AG04449 (cell line): ENCODE measurements at regions not wholly inside any gene's neighbourhood (a gene's known extent, or its start where the extent isn't known, plus 50 kb on each side); places are given as distances from the start of the nearest gene placed in this dataset.

Experiments used
- CTCF ChIA-PET: fragments of 350-600 bp; formaldehyde crosslinking; extraction: SDS; loops from one replicate; lab custom pipeline; 2021; ENCODE audit warnings: antibody characterized with exemption; lab: Yijun Ruan, JAX
- POLR2A ChIA-PET: fragments of 400-600, 350-600 bp; formaldehyde crosslinking; extraction: SDS; loops from one replicate; lab custom pipeline; 2020; ENCODE audit warnings: antibody characterized with exemption, inconsistent platforms; lab: Yijun Ruan, JAX
- DNase-seq: peaks from one replicate; pipeline ENCODE4 v3.0.0-alpha.2; 2010; ENCODE audit warnings: low read depth, low spot score
- H3K4me3 ChIP-seq: 2 replicates; pipeline ENCODE4 v1.5.1; 2011; ENCODE audit warnings: low read depth, mild to moderate bottlenecking, control low read depth, low read length
- CTCF ChIP-seq: IDR thresholded peaks from one replicate; pipeline ENCODE4 v1.5.1; 2011; ENCODE audit warnings: mild to moderate bottlenecking, moderate library complexity, low read length, control low read depth, inconsistent platforms; ENCODE audit not compliant: insufficient read depth; ENCODE audit errors: missing control alignments

- TF ChIP-seq CTCF = no peak
- DNase-seq = no peak
- CTCF ChIA-PET = no interaction called here
- no peak overlapping the region for H3K4me3 ChIP-seq
- POLR2A ChIA-PET = no interaction called here
Measured at GRCh38 chr20:24337551-24337950, 131.9 kb upstream of the SYNDIG1 start.

- no peak overlapping the region for H3K4me3 ChIP-seq
- ChIA-PET CTCF (no interaction called here), POLR2A (no interaction called here)
- no peak for DNase-seq
- TF ChIP-seq CTCF = no peak
Measured at GRCh38 chr20:24337069-24337468, 132.4 kb upstream of the SYNDIG1 start.

- ChIA-PET POLR2A (no interaction called here), CTCF (no interaction called here)
- no peak for TF ChIP-seq CTCF
- no peak for DNase-seq
- no peak overlapping the region for H3K4me3 ChIP-seq
Measured at GRCh38 chr20:24334830-24335229, 134.6 kb upstream of the SYNDIG1 start.

DNA sequence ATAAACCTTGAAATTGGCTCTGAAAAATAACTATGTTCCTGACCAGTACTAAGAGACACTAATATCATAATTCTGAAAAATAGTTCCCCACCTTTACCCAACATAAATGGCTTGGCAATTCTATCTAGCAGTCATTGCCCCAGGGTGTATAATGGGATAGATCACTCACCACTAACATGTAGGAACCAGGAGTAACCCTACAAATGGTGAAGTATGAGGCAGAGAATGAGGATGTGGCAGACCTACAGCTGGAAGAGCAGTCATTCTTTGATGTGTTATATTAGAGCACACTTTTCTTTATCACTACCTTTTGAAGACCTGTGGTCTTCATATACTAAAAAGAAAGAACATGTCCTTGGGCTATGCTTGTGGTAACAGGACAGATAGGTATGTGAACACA lies 136.5 kb upstream of the SYNDIG1 start:
- TF ChIP-seq CTCF = no peak
- CTCF ChIA-PET = interaction anchor here (1.0 kb wide), 1 partner anchor 13 kb away, joined by 3 read pairs; no protein-coding TSS in a partner anchor
- H3K4me3 ChIP-seq = no peak overlapping the region
- no peak for DNase-seq
- POLR2A ChIA-PET = no interaction called here

DNA sequence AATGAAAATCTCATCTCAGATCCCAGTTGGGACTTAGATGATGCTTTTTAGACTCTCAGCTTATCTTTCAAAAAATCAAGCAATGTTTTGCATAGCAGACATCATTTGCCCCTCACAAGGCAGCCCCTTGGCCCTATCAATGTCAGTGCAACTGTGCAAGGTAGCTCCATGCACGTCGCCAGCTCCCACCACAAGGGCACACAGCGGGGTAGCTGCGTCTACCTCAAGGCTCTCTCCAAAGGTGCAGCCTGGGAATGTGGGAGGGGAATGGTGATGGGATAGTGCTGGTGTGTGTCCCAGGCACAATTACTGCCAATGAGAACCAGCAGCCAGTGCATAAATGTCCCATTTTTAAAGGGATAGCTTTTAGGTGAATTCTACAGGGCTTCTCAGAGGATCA lies 137.5 kb upstream of the SYNDIG1 start:
- POLR2A ChIA-PET = no interaction called here
- TF ChIP-seq CTCF = no peak
- CTCF ChIA-PET = interaction anchor here (1.0 kb wide), 1 partner anchor 12 kb away, joined by 3 read pairs; no protein-coding TSS in a partner anchor
- H3K4me3 ChIP-seq = no peak overlapping the region
- no peak for DNase-seq

DNA sequence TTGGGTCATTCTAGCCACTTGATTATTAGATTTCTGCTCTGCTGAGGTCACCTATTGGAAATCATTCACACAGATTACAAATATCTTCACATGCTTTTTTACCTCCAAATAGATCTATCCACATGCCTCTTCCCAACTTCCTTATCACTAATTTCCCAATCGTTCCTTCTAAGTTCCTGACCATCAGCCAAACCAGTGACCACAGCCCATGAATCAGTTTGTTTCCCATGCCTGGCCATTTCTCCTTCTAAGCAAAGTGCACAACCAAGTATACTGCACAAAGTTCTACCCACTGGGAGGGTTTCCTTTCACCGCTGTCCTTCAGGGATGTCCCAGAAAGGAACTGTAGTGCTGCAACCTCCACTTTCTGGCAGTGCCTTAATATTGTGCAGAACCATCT lies 140.5 kb upstream of the SYNDIG1 start:
- no peak for TF ChIP-seq CTCF
- ChIA-PET CTCF (no interaction called here), POLR2A (no interaction called here)
- no peak overlapping the region for H3K4me3 ChIP-seq
- no peak for DNase-seq
